GM12865 (cell line): ENCODE measurements at regions not wholly inside any gene's neighbourhood (a gene's known extent, or its start where the extent isn't known, plus 50 kb on each side); places are given as distances from the start of the nearest gene placed in this dataset.

Source experiments
- DNase-seq: peaks from one replicate; pipeline ENCODE4 v3.0.0; 2010; ENCODE audit warnings: low read depth
- H3K4me3 ChIP-seq: 2 replicates; pipeline ENCODE4 v1.5.1; 2011; ENCODE audit warnings: mild to moderate bottlenecking, low read depth, low read length, control low read depth
- CTCF ChIP-seq: IDR thresholded peaks from 2 replicates; pipeline ENCODE4 v1.5.1; 2011; ENCODE audit warnings: low read length, control low read depth, low read depth, inconsistent platforms; ENCODE audit not compliant: insufficient read depth; ENCODE audit errors: missing control alignments

DNA sequence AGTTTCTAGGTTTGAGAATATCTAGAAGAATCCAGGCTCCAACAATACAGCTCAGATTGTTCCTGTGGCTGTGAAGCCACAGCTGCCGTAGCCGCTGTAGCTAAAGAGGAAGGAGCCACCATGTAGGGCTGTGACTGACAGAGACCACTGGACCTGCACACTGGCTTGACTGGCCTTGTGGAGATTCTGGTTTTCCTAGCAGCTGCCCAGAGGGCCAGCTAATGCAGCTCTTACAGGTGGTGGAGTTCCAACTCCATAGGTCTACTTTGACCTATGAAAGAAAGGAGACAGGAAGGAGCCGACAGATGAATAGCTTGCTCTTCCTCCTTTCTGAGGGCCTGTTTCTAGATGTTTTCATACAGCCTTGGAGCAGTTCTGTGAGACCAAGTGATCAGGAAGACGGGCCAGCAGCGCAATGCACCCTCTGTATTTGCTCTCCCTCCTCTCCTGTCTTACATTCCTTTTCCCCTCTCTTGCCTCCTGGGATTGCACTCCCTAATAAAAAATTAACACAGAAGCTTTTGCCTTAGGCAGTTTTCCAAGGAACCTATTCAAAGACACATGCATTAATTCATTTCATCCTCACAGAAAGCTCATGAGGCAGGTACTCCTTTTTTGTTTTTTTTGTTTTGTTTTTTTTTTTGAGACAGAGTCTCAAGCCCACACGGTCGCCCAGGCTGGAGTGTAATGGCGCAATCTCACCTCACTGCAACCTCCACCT is 51.8 kb upstream of the MYB start:
- no peak overlapping the region for H3K4me3 ChIP-seq
- TF ChIP-seq CTCF: no peak
- DNase-seq: peak; percentile 30

- TF ChIP-seq CTCF: no peak
- H3K4me3 ChIP-seq: no peak overlapping the region
- peak; percentile 81 for DNase-seq
Measured at GRCh38 chr6:135128268-135128914, 52.7 kb upstream of the MYB start.

DNA sequence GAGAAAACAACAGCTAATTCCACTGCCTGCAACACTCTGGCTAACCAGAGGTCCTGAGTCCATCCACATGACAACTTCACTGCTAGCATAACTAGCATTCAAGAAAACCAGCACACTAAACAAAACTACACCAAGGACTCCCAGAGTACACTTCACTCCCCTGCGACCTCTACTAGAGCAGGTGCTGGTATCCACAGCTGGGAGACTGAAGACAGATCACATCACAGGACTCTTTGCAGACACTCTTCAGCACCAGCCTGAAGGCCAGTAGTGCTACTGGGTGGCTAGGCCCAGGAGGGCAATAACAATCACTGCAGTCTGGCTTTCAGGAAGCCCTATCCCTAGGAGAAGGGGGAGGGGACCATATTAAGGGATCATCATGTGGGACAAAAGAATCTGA is 54.4 kb upstream of the MYB start:
- no peak for TF ChIP-seq CTCF
- DNase-seq: no peak

DNA sequence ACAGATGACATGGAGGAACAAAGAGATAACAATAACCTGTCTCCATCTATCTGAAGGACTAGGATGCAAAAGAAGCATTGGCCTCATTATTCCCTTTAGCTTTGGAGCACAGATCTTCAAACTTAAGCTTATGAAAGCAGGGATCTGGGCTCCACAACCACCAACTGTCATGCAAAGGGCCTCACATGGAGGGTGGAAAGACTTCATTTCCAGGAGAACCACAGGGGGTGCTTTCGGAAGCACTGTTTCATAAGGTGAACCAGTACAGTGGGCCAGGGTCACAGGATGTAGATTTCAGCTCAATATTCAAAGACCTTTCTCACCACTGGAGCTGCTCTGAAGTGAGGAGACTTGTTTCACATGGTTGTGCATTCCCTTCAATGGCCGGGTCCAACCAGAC is 55.1 kb upstream of the MYB start:
- H3K4me3 ChIP-seq: no peak overlapping the region
- TF ChIP-seq CTCF: no peak
- DNase-seq: no peak

More for the DNA sequence above, 54.4 kb upstream of the MYB start:
- no peak overlapping the region for H3K4me3 ChIP-seq

GRCh38 chr6:135121434-135121833 is 59.7 kb upstream of the MYB start:
- no peak for DNase-seq
- no peak for TF ChIP-seq CTCF
- H3K4me3 ChIP-seq: no peak overlapping the region

- no peak overlapping the region for H3K4me3 ChIP-seq
- DNase-seq: no peak
- no peak for TF ChIP-seq CTCF
Measured at GRCh38 chr6:135118134-135118730, 62.9 kb upstream of the MYB start.
